GM18868 (cell line): ENCODE measurements at regions not wholly inside any gene's neighbourhood (a gene's known extent, or its start where the extent isn't known, plus 50 kb on each side); places are given as distances from the start of the nearest gene placed in this dataset.
"Not testable (repeated sequence)": the region's sequence is repeated elsewhere in the genome, so short reads cannot be mapped to it uniquely, and the experiment has no call there.

ENCODE experiments used
- ATAC-seq: cut with Tn5 transposase; IDR thresholded peaks from one replicate; pipeline ENCODE4 v1.9.1; 2021; ENCODE audit warnings: mild to moderate bottlenecking, moderate library complexity; ENCODE audit not compliant: unreplicated experiment

DNA sequence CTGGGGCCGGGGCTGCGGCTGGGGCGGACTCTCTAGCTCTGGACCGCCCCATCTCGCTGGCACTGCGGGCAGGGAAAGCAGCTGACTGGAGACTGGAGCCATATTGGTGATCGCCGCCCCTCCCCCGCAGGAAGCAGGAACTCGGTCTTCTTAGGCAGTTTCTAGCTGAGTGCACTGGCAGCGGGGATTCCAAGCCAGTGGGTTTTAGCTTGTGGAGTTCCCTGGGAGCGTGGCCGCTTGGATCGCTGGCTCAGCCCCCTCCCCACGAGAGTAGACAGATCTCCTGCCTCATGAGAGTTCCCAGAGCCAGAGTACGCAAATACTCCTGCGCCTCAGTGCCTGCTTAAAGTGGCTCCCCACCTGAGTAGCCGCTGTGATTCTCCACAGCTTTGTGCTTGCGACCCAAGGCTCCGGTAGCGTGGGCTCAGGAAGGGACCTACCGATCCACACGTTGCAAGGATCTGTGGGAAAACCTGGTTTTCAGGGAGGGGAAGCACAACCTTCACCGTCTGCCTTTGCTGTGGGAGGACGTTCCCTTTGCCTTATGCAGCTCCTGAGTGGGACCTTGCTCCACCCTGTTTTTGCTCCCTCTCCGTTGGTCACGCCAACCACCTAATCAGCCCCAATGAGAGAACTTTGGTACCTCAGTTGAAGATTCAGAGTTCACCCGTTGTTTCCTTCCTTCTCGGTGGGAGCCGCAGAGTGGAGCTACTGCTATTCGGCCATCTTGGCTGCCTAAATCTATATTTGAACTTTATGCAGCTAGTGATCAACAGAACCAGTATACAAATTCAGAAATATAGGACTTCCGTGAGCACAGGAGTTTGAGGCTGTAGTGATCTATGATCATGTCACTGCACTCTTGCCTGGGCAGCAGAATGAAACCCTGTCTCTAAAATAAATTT, 803.9 kb upstream of the PCDH10 start:
- ATAC-seq = no peak

DNA sequence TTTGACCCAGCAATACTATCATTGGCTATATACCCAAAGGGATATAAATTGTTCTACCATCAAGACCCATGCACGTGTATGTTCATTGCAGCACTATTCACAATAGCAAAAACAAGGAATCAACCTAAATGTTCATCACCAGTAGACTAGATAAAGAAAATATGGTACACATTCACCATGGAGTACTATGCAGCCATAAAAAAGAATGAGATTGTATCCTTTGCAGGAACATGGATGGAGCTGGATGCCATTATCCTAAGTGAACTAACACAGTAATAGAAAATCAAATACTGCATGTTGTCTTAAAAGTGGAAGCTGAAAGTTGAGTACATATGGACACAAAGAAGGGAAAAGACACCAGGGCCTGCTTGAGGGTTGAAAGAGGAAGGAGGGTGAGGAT, 803.1 kb upstream of the PCDH10 start:
- no peak for ATAC-seq

DNA sequence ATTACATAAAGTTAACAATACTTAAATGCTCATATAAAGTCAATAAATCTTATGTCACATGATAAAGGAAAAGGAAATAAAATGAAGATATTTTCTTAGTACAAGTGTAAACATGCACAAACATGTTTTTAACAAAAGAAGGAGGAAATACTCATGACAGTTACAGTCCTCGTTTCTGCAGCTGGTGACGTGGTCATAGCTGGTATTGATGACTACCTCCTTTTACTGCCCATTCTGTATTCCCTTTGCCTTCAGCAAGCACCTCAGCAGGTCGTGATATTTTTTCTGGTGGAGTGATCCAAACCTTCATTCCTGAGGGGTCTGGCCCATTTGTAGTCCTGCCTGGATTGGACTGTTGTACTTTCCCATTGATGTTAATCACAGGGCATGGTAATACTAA, 797.5 kb upstream of the PCDH10 start:
- ATAC-seq = not testable (repeated sequence)

DNA sequence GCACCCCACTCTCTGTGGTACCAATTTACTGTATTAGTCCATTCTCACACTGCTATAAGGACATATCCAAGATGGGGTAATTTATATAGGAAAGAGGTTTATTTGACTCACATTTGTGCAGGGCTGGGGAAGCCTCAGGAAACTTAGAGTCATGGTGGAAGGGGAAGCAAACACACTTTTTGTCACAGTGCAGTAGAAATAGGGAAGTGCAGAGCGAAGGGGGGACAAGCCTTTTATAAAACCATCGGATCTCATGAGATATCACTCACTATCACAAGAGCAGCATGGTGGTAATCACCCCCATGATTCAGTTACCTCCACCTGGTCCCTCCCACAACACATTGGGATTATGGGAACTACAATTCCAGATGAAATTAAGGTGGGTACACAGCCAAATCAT, 766.9 kb upstream of the PCDH10 start:
- ATAC-seq = no peak

DNA sequence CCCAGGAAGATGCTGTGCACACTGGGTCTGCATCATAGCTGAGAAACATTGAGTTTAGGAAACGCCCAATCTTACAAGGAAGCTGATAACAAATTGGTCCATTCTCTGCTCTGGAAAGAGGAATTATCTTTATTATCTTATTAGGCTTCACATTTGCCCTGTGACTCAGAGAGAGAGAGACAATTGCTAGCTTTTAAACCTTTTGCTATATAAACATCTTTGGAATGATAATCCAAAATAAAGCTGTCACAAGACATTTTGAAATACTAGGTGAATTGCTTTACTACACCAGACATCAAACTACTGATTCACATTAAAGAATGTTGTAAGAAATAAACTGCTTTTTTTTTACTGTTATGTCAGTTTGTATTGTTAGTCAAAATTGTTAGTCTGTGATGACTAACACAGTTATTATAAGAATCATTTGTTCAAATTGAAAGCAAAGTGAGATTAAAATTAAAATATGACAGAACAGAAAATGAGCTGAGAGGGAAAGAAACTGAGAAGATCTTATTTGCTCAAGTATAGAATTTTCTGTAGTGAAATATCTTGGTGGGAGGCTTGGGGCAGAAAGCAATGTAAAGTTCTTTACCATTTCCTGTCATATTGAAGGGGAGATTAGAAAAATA, 765.4 kb upstream of the PCDH10 start:
- no peak for ATAC-seq

DNA sequence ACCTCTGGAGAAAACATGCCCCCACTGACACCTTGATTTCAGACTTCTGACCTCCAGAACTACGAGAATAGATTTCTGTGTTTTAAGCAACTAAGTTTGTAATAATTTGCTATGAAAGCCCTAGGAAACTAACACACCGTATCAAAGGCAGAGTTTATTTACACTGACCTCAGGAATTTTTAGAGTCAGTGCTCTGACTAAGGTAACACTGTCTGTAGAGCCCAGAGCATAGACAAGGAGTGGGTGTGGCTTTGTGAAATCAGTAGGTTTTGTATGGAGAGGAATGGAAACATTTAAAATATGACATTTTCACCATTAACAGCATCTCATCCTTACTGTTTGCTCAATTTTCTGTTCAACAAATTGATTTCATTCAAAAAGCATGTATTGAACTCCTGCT, 764.4 kb upstream of the PCDH10 start:
- ATAC-seq = no peak

DNA sequence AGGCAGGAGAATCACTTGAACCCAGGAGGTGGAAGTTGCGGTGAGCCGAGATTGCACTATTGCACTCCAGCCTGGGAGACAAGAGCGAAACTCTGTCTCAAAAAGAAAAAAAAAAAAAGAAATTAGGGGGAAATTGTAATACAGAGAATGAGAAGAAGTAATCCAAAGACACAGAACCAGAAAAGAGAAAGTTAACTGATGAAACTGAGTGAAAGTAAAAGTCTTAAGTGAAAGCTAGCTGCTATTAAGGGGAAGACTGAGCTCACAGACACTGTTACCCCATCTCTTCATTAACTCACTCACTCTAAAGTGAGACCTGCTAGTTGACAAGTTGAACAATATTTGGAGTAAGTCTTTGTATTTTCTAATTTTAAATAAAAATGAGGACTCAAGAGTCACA, 763.0 kb upstream of the PCDH10 start:
- ATAC-seq = peak; percentile 62

DNA sequence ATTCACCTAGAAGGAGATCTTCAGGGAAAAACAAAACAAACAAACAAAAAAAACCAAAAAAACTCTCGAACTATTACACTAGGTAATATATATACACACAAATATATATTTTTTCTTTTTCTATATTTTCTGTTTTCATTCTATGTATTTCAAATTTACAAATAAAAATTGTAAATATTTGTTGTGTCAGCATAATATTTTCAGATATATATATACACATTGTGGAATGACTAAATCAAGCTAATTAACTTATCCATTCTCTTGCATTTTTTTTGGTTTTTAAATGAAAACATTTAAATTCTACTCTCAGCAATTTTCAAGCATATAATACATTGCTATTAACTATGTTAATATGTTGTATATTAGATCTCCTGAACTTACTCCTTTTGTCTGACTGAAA, 762.0 kb upstream of the PCDH10 start:
- no peak for ATAC-seq

DNA sequence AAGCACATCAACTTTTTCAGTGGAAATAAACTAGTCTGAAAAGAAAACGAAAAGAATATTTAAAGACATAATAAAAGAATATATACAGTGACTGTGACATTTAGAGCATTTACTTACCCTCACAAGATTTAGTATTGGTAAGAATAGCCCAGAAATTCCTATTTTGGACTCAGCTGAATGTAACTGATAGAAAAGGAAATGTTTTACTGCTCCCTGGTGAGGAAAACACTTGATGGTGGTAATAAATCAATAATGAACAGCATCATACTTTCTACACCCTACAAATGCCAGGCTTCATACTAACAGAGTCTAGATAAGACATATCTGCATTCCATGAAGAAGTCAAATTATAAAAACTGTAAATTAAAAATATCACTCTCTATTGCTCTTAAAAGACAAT, 753.5 kb upstream of the PCDH10 start:
- ATAC-seq = no peak

DNA sequence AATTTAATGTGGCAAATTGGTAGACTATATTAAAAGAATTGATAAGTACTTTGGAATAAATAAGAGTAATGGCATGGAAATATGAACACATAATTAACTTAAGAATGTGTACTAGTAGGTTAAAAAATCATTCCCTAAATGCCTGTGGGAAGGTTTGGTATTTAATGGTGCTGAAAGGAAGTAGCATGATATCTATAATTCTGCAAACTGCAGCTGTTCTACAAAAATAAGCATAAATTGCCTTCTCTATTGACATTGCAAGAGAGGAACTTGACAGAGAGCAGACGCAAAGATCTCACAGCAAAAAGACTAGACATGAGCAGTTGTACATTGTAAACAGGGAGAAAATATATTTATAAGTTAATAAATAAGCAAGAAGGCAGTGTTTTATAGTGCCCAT, 752.5 kb upstream of the PCDH10 start:
- no peak for ATAC-seq

DNA sequence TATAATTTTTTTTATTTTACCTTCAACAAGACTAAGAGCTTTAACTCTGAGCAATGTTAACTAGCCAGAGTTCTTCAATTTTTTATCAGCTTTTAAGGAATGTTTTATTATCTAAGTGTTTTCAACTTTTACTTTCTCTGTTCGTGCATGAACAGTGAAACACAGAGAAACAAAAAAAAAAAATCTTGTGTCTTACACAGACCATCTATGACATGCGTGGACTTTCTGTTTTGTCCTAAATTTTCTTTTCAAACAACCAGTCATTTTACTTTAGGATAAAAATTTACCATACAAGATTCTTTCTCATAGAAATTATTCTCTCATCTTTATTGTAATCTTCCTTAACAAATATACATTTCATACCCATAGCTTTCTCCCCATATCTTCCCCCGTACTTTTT, 731.9 kb upstream of the PCDH10 start:
- ATAC-seq = no peak

DNA sequence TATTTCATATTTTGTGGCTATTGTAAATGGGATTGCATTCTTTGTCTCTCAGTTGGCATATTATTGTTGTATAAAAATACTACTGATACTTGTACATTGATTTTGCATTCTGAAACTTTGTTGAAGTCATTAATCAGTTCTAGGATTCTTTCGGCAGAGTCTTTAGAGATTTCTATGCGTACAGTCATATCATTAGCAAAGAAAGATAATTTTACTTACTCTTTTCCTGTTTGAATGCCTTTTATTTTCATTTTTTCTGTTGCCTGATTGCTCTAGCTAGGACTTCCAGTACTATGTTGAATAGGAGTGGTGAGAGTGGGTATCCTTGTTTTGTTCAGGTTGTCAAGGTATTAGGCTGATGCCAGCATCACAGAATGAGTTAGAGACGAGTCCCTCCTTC, 722.0 kb upstream of the PCDH10 start:
- no peak for ATAC-seq

DNA sequence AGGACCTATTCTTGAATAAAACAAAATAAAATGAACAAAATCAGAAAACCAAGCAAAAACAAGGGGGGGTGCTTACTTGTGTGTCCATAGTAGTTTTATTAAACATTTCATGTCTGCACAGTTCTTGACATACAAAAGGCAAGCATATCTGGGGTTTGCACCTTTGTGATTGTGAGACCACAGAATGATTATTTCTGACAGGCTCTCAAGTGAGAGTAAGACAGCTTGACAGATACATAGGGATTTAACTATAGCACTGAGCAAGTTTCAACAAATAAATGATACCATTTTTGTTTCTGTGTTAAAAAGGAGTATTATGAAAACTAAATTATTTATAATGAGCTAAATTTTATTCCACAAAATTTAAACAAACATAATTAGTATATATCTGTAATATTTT, 712.0 kb upstream of the PCDH10 start:
- ATAC-seq = no peak

DNA sequence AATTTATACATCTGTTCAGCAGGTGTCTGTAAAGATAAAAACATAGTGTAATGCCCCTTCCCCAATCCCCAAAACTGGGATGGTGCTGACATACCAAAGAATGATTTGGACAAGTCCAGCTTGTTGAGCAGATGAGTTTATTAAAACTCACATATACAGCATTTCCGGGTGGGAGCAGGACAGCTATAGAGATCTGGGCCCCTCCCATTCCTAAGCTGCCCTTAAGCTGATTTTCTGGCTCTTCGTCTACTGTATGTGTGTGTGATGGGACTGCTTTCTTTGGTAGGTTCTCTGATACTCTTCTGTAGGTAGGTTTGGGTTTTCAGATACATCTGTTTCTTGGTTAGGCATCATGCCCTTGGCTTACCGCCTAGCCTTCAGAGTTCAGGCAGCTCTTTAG, 703.7 kb upstream of the PCDH10 start:
- no peak for ATAC-seq

DNA sequence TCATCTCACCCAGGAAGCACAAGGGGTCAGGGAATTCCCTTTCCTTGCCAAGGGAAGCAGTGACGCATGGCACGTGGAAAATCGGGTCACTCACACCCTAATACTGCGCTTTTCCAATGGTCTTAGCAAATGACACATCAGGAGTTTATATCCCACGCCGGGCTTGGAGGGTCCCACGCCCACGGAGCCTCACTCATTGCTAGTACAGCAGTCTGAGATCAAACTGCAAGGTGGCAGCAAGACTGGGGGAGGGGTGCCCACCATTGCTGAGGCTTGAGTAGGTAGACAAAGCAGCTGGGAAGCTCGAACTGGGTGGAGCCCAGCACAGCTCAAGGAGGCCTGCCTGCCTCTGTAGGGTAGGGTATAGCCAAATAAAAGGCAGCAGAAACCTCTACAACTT, 691.1 kb upstream of the PCDH10 start:
- ATAC-seq = not testable (repeated sequence)

DNA sequence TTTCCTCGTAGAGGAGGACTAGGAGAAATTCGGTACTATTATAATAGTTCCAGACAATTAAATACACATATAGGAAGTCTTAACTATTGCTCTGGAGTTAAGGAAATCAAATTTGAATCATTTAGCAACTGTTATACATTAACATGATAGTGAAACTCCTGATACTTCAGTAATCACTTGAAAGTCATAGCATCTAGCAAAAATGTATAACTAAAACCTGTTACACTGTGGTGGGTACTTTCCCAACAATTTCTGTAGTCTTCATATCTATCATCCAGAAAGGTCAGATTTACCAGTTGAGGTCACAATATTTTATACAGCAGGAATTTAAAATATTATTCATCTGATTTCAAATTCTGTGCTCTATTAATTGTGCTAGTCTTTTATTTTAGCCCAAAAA, 669.6 kb upstream of the PCDH10 start:
- no peak for ATAC-seq

DNA sequence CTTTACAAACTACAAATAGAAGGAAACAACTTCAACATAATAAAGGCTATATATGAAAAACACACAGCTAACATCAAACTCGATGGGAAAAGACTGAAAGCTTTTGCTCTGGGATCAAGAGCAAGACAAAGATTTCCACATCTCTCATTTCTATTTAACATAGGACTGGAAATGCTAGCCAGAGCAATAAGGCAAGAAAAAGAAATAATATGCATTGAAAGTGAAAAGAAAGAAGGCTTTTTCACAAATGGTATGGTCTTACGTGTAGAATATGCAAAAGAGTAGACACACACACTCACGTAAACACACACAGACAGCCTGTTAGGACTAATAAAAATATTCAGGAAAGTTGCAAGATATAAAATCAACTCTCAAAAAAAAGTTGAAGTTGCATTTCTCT, 660.5 kb upstream of the PCDH10 start:
- no peak for ATAC-seq

DNA sequence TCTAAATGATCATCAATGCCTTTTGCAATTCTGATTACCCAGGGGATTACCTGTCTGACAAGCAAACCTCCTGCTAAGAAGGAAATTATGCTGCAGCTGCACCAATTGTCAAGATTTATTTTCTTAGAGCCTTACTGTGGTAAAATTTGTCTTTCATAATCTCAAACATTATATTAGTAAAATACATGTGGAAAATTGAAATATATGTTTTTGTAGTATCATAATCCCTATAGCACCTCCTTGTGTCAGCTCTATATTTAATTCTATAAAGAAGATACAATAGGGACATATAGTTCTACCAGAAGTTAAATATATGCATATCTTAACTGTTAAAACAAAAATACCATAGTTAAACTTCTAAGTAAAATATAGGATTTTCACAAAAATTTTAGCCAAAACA, 655.6 kb upstream of the PCDH10 start:
- ATAC-seq = no peak

DNA sequence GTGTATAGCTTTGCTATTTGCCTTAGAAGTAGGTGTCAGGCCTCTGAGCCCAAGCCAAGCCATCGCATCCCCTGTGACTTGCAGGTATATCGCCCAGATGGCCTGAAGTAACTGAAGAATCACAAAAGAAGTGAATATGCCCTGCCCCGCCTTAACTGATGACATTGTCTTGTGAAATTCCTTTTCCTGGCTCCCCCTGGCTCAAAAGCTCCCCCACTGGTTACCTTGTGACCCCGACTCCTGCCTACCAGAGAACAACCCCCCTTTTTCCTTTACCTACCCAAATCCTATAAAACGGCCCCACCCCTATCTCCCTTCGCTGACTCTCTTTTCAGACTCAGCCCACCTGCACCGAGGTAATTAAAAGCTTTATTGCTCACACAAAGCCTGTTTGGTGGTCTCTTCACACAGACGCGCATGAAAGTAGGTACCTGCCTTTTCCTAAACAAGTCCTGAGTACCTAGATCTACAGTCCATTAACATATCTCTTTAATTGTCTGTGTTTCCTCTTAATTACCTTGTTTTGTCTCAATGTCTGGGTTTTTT, 653.8 kb upstream of the PCDH10 start:
- not testable (repeated sequence) for ATAC-seq

DNA sequence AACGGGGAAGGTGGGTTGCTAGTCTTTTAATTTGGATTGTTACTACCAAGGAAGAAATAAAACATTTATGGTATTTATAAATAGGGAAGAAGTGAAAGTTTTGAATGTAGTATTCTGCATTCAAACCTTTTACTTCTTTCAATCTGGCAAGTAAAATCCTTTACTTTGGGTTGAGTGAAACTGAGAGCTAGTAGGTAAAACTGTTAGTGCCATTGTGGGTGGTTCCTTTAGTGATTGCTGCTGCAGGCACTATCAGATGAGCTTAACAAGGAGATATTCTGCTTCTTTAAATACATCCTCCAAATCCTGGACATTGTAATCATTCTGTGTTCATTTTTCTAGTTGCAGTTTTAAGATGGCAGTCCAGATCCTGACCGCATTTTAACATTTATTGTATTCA, 650.9 kb upstream of the PCDH10 start:
- no peak for ATAC-seq

DNA sequence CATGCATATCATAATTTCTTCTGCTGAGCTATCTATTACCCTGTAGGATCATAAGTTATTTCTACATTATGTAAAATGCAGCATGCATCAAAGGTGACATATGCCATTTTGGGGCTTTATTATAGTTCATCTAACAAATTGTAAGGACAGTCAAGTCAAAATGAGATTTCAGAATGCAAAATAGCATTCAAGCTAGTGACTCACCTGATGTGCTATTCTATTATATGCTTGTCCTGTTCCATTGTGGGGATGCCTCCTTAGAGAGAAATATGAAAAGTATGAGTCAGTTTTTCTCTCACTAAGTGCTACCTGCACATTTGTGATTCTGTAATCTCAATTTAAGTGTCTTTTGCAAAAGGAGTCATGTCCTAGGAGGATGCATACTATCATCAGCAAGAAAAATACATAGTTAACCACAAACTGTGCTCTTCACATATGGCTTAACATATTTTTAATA, 647.0 kb upstream of the PCDH10 start:
- ATAC-seq = peak; percentile 39

DNA sequence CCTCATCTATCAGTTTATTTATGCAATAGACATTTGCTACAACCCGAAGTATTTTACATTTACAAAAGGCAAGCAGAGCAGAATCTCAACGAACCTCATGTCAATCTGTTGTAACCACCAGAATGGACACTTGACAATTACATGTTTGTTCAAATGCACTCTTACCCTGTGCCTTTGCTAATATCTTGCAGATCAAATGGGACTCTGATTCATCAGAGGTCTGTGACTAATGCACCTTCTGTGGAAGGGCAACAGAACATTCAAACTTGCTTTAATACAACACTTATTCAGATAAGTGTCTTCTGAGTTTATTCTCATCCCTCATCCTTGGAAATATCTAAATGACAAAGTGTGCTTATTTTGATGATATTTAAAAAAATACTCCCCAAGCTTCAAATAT, 644.7 kb upstream of the PCDH10 start:
- ATAC-seq = no peak
